DND-41 (cell line): ENCODE measurements at regions not wholly inside any gene's neighbourhood (a gene's known extent, or its start where the extent isn't known, plus 50 kb on each side); places are given as distances from the start of the nearest gene placed in this dataset.

Experiments
- ATAC-seq: fragments of 200-7000 bp; cut with Tn5 transposase; 3 replicates; pipeline ENCODE4 v1.9.1; 2021; ENCODE audit warnings: low read depth; ENCODE audit not compliant: insufficient read depth
- DNase-seq: peaks from one replicate; pipeline ENCODE4 v3.0.0-alpha.2; 2020
- H2AFZ ChIP-seq: 2 replicates; pipeline ENCODE4 v1.6.0; 2012; ENCODE audit warnings: low read depth, low read length
- H3K27ac ChIP-seq: 2 replicates; pipeline ENCODE4 v1.5.1; 2012; ENCODE audit warnings: low read length, inconsistent platforms
- H3K27me3 ChIP-seq: fragments of 200-600 bp; sonication (generic); 2 replicates; pipeline ENCODE4 v1.6.0; 2012; ENCODE audit warnings: low read length, mild to moderate bottlenecking, inconsistent platforms; ENCODE audit not compliant: insufficient read depth, poor library complexity
- H3K36me3 ChIP-seq: 2 replicates; pipeline ENCODE4 v1.5.1; 2012; ENCODE audit warnings: low read length, inconsistent platforms; ENCODE audit not compliant: insufficient read depth
- H3K4me1 ChIP-seq: 2 replicates; pipeline ENCODE4 v1.5.1; 2012; ENCODE audit warnings: mild to moderate bottlenecking, low read length; ENCODE audit not compliant: insufficient read depth
- H3K4me2 ChIP-seq: 2 replicates; pipeline ENCODE4 v1.6.0; 2012; ENCODE audit warnings: mild to moderate bottlenecking, moderate library complexity, low read length, inconsistent platforms; ENCODE audit not compliant: insufficient read depth
- H3K4me3 ChIP-seq, 2 experiments: fragments of 200-600 bp in 1 of 2; shearing (Covaris generic) in 1 of 2; 2 replicates each; pipeline ENCODE4 v1.5.1; 2012 to 2016; ENCODE audit warnings: inconsistent platforms in 2 of 2, low read length in 2 of 2, mild to moderate bottlenecking in 2 of 2, low read depth in 1 of 2, moderate library complexity in 1 of 2
- H3K79me2 ChIP-seq: 2 replicates; pipeline ENCODE4 v1.6.0; 2012; ENCODE audit warnings: low read length, inconsistent platforms; ENCODE audit not compliant: insufficient read depth
- H3K9ac ChIP-seq: 2 replicates; pipeline ENCODE4 v1.6.0; 2012; ENCODE audit warnings: low read depth, mild to moderate bottlenecking, inconsistent platforms, low read length, moderate library complexity
- H3K9me3 ChIP-seq: 2 replicates; pipeline ENCODE4 v1.5.1; 2012; ENCODE audit warnings: low read length, moderate library complexity, mild to moderate bottlenecking, inconsistent platforms; ENCODE audit not compliant: insufficient read depth, severe bottlenecking
- H4K20me1 ChIP-seq: 2 replicates; pipeline ENCODE4 v1.6.0; 2012; ENCODE audit warnings: low read length; ENCODE audit not compliant: insufficient read depth
- CTCF ChIP-seq: IDR thresholded peaks from 2 replicates; pipeline ENCODE4 v1.5.1; 2012; ENCODE audit warnings: borderline replicate concordance, low read length, moderate library complexity, mild to moderate bottlenecking; ENCODE audit not compliant: poor library complexity, severe bottlenecking; ENCODE audit errors: extremely low read depth
- EZH2 ChIP-seq: IDR thresholded peaks from 3 replicates; pipeline ENCODE4 v1.6.1; 2012; ENCODE audit warnings: borderline replicate concordance, low read depth, mild to moderate bottlenecking, moderate library complexity, low read length, inconsistent platforms; ENCODE audit not compliant: severe bottlenecking

GRCh38 chr2:128446874-128447537 is 128.3 kb upstream of the HS6ST1 start:
- DNase-seq (peak; percentile 4), ATAC-seq (no peak)

GRCh38 chr2:128447538-128447995 is 128.9 kb upstream of the HS6ST1 start:
- no peaks in the 10 kb centered on the region for H3K79me2 ChIP-seq
- H3K9me3 ChIP-seq: no peaks in the 10 kb centered on the region
- H3K27me3 ChIP-seq: no peaks in the 10 kb centered on the region
- H4K20me1 ChIP-seq: no peaks in the 10 kb centered on the region
- H3K4me2 ChIP-seq: no peak overlapping the region
- no peaks in the 10 kb centered on the region for H3K4me1 ChIP-seq
- H3K9ac ChIP-seq: no peak overlapping the region
- DNase-seq (peak; percentile 2), ATAC-seq (no peak)
- H2AFZ ChIP-seq: no peak overlapping the region
- H3K4me3 ChIP-seq: no peak overlapping the region
- TF ChIP-seq EZH2: no peak
- no peak for TF ChIP-seq CTCF
- H3K36me3 ChIP-seq: no peaks in the 10 kb centered on the region
- no peak overlapping the region for H3K27ac ChIP-seq

More at GRCh38 chr2:128446874-128447537, 128.3 kb upstream of the HS6ST1 start:
- Histone ChIP-seq H4K20me1 (no peaks in the 10 kb centered on the region), H2AFZ (no peak overlapping the region), H3K27ac (no peak overlapping the region), H3K9me3 (no peaks in the 10 kb centered on the region), H3K9ac (no peak overlapping the region), H3K4me2 (no peak overlapping the region), H3K27me3 (no peaks in the 10 kb centered on the region), H3K79me2 (no peaks in the 10 kb centered on the region), H3K4me3 (no peak overlapping the region), H3K4me1 (no peaks in the 10 kb centered on the region), H3K36me3 (no peaks in the 10 kb centered on the region)
- no peak for TF ChIP-seq EZH2
- no peak for TF ChIP-seq CTCF

GRCh38 chr2:128448331-128449225 is 129.9 kb upstream of the HS6ST1 start:
- no peak overlapping the region for H3K27ac ChIP-seq
- TF ChIP-seq EZH2: no peak
- TF ChIP-seq CTCF: no peak
- no peaks in the 10 kb centered on the region for H3K36me3 ChIP-seq
- H3K4me1 ChIP-seq: no peaks in the 10 kb centered on the region
- DNase-seq: peak; percentile 4
- H3K4me3 ChIP-seq: no peak overlapping the region
- no peaks in the 10 kb centered on the region for H4K20me1 ChIP-seq
- H3K9me3 ChIP-seq: no peaks in the 10 kb centered on the region
- no peak overlapping the region for H3K9ac ChIP-seq
- ATAC-seq: no peak
- H3K4me2 ChIP-seq: no peak overlapping the region
- H3K27me3 ChIP-seq: no peaks in the 10 kb centered on the region
- no peak overlapping the region for H2AFZ ChIP-seq
- no peaks in the 10 kb centered on the region for H3K79me2 ChIP-seq
